Medulla oblongata (tissue), 1 donor: ENCODE measurements at regions not wholly inside any gene's neighbourhood (a gene's known extent, or its start where the extent isn't known, plus 50 kb on each side); places are given as distances from the start of the nearest gene placed in this dataset.
"Not testable (repeated sequence)": the region's sequence is repeated elsewhere in the genome, so short reads cannot be mapped to it uniquely, and the experiment has no call there.

Experiments used
- DNase-seq: peaks from one replicate; pipeline ENCODE4 v3.0.0-alpha.2; 2015; ENCODE audit errors: extremely low spot score

DNA sequence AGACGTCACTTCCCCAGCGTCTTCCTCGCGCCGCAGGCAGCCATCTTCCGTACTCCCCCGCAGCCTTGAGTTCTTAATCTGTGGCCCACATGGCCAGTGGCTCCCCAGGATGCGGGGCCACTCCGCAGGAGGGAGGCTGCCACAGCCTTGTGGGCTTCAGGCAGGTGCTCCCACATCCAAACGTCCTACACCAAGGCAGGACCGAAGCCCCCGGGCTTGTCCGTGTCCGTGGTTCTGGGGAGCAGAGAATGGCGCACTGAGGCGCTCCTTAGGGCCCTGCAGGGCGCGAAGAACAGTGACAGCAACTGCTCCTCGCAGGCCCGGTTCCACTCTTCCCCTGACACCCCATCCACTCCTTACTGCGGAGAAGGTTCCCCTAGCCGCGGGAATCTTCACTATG lies 755.8 kb downstream of the PRIM2 start:
- DNase-seq = no peak

DNA sequence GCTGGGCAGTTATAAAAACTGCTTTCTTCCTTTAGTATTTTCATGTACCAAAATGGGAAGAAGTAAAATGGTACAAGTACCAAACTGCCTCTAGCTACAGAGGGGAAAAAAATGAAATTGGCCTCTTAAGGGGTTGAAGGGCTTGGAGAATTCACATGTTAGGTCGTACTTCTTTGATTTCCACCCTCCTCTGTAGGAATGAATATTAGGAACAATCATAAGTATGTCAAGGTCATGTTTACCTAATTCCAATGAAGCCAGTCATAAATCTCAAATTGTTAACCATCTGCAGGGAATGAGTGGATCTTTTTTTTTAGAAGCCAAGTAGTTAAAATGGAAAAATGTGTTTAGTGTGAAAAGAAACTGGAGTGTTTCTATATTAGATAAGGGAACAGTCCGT lies 772.6 kb downstream of the PRIM2 start:
- not testable (repeated sequence) for DNase-seq

DNA sequence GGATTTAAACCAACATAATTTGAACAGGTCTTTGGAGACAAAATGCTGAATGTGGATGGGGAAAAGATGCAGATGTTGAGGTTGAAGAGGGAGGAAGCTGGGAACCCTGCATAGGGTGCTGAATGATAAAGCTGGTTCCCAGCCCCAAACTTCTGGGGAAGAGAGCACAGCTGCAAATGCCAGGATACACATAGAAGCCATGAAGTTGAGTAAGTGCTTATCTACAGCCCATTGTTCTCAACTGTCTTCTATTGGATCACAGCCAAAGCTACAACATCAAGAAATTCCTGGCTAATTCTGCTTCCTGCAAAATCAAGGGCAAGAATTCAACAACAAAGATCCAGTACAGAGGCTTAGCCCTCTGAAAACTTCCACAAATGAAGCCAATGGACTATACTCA lies 779.8 kb downstream of the PRIM2 start:
- DNase-seq = not testable (repeated sequence)

DNA sequence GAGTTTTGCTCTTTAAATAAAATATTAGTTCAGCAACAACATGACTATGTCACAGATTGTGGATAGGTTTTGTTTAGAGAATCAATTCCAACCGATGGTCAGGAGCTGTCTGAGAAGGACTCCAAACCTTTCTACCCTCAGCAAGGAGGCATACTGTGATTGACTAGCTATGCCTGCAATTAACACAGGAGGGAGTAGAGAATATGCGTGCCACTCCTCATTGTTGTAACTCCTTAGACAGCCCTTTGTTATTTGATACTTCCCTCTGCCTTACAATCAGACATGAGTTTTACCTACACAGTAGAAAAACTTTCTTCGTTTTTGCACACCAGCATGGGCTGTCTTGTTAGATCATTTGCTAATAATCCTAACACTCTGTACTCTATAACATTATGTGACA lies 796.5 kb downstream of the PRIM2 start:
- DNase-seq = no peak

DNA sequence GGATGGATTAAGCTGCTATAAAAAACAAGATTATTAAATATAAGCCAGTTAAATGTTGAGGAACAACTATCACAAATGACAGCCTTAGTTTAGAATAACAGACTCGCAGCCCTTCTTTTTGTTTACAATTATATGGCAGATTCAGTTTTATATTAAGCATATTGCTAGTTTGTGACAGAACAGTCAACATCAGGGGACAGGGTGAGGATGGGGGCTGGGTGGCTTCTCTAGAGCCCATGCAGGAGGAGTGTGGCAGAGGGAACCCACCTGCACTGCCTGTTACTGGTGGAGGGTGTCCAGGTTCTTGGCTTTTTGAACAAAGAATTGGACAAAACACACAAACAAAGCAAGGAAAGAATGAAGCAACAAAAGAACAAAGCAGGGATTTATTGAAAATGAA lies 799.7 kb downstream of the PRIM2 start:
- DNase-seq = not testable (repeated sequence)

DNA sequence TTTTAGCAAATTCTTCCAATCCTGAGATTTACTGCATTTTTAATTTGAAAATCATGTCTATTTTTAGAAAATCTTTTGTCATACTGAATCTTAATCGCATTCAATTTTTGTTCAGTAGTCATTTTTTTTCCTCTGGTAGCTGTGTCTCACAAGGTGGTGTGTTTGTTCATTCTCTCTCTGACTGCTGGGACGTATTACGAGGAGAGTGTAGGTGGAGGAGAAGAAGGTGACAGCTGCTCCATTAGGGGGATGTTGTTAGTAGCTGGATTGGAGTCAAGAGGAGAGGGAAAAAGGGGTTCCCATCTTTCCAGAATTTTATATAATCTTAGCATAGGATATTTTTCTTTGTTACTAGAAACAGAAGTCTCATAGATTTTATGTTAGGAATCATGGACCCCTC lies 804.2 kb downstream of the PRIM2 start:
- not testable (repeated sequence) for DNase-seq

DNA sequence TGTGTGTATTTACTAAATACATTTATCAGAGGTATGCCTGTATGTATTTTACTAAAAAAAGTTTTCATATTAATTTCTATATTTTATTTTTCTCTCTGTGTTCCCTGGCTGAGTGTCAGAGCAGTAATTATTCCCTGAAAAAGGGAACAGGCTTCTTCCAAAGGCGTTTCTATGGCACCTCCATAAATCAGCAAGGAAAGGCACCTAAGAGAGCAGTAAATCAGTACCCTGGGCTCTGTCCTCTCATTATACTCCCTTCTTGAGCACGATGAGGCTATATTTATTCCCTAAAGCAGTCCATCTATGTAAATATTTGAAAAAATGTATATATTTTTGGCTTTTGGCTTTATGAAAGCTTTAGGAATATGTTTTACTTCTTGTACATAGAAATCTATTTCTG lies 806.3 kb downstream of the PRIM2 start:
- not testable (repeated sequence) for DNase-seq

DNA sequence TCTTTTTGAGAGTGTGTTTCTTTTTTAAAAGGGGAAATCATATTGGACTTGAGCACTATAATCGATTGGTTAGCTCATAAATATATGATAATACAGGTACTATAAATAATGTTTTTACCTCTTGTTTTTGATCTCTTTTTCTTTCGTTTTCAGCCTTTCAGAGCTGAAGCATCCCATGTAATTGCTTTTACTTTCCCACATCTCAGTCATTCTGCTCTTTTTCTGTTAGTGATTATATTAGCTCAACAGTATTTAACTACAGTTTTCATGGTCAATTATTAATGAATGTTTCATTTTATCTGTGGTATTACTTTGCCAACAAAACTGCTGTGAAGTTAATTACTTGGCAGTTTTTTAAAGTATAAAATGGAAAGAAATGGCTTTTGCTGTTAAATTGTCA lies 811.1 kb downstream of the PRIM2 start:
- DNase-seq = not testable (repeated sequence)

DNA sequence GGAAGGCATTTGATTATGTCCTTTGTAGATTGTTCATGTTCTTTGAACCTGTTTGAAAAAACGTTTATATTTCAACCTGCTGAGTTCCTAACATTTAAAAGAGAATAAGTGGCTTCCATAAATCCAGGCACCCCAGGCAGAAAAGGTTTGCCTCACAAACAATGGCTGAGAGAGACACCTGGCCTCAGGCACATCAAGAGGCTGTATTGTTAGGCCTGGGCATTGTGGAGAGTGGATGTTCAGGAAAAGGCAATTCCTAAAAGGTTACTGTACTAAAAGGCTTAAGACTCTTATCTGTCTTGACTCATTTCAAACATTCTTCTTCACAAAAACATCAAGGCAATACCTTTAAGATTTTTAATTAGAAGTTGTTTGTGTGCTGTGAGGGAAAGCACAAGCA lies 811.7 kb downstream of the PRIM2 start:
- not testable (repeated sequence) for DNase-seq

DNA sequence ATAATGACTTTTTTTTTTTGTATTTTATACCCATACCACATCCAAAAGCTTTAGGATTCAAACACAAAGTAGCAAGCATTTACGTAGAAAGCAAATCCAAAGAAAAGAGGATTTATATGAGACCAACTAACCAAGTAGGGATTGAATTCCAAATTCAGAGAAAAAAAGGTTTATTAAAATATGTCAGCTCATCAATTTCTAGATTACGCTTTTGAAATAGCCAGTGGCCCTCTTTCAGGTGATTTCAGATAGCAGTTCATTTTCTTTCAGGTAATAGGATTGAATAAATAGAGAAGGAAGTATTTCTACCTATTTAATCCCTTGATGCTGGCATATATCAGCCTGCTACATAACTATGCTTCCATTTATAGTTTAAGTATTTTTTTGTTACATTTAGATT lies 822.3 kb downstream of the PRIM2 start:
- not testable (repeated sequence) for DNase-seq

DNA sequence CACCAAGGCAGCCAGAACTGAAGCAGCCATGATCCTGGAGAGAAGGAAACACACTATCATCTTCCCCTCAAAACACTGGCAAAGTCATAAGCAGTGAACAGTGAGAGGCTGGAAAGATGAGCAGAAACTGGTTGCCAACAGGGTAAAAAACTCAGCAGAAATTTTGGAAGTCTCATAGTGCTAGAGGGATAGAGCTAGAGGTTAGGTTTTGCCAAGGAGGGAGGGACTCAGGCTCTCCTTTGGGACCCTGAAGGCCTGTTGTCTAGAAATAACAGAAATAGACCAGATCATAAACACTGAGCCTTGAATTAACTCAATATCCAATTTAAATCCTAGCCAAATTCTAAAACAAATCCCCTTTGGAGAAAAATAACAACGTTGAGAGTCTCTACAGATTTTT lies 853.6 kb downstream of the PRIM2 start:
- not testable (repeated sequence) for DNase-seq

DNA sequence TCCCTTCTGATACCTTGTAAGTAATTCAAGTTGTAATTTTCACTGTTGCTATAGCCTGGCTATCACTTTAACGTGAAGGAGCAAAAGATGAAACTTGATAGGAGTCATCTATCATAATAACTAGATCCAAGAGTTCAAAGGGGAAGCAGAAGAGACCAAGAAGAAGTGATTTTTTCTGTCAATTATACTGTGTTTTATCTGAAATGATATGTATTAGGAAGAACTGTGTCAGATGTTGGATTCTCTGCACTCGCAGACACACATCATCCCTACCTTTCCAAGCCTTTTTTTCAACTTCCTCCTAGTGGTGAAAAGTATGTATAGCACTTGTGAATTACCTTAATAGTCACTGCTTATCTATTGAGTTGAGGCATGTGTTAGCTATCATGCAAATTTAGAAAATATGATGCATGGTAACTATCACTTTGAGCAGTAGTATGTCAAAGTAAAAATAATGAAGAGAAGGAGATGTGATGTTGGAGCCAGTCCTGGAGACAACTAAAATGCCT lies 864.2 kb downstream of the PRIM2 start:
- not testable (repeated sequence) for DNase-seq

DNA sequence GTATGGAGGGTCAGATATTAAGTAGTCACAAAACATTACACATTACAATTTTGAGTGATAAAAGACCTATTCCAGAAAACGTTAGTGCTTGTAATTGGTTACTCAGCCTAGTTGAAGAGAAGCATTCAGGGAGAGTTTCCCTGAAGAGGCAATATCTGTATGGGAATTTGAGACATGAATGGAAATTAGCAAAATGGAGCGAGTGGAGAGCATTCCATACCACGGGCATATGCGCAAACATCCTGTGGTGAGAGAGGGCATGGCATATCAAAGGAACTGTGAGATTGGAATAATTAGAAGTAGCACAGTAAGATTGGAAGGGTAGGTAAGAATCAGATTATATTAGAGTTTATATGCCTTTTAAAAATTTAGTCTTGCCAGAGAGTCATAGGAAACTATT lies 867.9 kb downstream of the PRIM2 start:
- not testable (repeated sequence) for DNase-seq

DNA sequence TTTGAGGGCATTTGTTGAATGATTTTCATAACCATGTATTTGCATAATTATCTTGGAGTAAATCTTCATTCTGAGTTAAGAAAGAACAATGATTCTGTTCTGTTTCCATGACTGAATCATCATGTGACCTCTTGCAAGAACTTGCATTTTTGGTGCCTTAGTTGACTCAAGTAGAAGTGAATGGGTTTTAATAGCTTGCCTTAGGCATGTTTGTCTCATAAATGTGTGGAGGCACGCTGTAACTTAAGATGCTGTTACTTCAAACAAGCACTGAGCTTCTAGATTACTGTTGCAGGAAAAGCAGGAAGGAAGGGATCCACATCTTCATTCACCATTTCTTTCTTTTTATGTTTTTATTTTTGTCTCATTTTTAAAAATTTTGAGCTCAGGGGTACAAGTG lies 875.8 kb downstream of the PRIM2 start:
- not testable (repeated sequence) for DNase-seq

DNA sequence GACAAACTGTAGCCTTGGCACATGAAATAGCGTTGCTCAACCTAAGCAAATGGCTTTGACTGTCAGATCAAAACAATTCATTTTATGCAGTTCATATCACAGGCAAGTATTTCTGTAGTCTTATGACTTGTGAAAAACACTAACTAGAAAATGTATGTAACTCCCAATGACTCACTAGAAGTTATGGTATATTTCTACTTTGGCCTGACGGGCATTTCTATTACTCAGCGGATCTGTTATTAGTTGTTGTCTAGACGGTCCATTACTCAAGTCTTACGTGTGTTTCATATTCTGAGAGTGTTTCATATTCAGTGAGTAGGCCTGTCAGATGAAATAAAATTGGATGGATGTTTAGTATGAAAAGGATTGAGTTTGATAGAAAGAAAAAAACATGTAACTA lies 880.9 kb downstream of the PRIM2 start:
- DNase-seq = no peak

DNA sequence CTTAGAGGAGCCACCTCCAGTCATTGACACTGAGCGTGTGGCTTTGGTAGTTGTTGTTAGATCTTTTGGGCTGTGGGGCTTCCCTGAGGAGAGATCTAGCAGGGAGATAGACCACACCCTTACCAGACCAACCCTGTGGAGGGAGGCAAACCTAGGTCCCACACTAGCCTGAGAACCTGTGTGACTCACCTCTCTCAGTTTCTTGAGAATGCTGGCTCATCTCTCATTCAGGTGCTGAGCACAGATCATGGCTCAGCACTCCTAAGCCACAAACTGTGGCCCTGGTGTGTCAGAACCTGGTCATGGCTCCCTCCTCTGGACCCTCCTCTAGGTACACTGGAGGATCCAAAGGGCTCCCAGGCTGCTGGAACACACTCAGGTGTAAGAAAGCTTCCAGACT lies 919.7 kb downstream of the PRIM2 start:
- not testable (repeated sequence) for DNase-seq

DNA sequence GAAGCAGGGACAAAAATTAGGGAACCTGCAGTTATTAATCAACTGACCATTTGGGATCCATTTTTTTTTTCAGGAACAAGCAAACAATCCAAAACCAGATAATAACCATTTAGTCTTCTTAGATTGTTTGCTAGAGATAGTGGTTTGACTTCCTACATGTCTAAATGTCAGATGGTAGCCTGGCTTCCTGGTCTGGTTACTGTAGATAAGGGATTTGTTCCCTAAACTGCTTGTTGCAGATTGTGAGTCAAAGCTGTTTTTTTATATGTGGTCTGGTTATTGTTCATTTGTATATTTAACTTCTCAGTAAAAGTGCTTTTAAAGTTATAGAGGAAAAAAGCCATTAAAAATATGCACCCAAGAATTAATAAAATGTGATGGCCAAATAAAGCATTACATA lies 921.0 kb downstream of the PRIM2 start:
- DNase-seq = not testable (repeated sequence)

DNA sequence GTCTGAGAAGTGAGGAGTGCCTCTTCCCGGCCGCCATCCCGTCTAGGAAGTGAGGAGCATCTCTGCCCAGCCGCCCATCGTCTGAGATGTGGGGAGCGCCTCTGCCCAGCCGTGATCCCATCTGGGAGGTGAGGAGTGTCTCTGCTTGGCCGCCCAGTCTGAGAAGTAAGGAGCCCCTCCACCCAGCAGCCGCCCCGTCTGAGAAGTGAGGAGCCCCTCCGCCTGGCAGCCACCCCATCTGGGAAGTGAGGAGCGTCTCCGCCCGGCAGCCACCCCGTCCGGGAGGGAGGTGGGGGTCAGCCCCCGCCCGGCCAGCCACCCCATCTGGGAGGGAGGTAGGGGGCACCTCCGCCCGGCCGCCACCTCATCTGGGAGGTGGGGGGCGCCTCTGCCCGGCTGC lies 940.2 kb downstream of the PRIM2 start:
- DNase-seq = not testable (repeated sequence)

DNA sequence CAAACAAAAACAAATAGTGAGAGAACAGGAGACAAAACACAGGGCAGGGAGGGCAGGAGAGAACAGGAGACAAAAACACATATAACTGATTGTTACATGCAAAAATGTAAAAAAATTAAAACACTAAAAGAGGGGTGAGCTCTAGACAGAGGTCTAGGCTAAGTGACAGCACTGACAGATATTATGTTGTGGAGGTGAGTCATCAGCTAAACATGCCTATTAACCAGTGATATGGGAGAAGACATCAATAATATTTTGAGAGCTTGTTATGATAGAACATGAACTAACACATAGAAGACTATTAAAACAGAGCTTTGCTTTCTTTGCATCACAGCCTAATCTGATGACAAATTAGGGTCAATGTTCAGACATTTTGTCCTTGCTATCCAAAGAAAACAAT lies 972.7 kb downstream of the PRIM2 start:
- DNase-seq = no peak

DNA sequence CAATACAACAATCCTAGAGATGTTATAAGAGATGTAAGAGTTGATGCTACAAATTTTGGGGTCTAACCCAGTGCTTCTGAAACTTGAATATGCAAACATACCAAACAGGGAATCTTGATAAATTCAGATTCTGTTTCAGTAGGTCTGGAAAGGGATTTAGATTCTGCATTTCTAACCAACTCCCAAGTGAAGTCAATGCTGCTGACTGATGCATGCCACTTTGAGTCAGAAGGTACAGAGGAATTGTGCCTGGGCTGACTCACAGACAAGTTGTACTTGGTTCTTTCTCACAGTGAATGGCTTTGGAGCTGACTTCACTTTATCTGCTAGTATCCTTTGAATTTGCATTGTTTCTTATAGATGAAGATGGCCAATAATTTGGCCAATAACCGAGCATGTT lies 973.9 kb downstream of the PRIM2 start:
- DNase-seq = not testable (repeated sequence)

DNA sequence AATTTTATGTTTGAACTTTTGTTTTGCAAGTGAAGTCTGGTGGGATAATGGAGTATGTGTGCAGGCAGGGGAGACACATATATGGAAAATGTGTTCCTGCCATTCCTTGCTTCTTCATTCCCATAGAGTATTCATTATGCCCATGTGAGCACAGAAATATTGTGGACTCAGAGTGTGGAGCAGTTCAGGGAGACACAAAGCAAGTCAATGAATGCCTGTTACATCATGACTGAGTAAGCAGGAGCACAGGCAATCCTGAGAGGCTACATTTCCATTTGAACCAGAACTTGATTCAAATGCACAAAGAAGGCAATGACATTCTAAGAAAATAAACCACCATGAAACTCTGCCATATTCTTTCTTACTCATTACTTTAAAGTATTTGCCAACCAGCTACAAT lies 990.5 kb downstream of the PRIM2 start:
- not testable (repeated sequence) for DNase-seq

DNA sequence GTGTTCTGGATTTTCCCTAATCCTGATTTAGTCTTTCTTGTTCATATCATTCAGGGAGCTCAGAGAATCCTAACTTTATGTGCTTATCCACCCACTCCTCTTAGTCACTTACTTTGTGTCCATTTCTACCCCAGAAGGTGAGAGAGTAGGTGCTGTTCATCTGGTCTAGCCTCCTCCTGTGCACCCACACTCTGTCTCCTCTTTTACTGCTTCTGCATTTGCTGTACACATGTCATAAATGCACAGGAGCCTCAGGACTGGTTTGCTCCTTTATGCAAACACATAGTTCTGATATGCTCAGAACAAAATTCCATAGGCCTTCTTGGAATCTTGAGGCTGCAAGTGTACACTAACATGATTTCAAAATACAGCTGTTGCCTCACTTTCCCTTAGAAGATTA lies 1014.7 kb downstream of the PRIM2 start:
- not testable (repeated sequence) for DNase-seq

DNA sequence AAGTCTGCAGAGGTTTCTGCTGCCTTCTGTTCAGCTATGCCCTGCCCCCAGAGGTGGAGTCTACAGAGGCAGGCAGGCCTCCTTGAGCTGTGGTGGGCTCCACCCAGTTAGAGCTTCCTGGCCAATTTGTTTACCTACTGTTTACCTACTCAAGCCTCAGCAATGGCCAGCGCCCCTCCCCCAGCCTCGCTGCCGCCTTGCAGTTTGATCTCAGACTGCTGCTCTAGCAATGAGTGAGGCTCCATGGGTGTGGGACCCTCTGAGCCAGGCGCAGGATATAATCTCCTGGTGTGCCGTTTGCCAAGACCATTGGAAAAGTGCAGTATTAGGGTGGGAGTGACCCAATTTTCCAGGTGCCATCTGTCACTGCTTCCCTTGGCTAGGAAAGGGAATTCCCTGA lies 1024.9 kb downstream of the PRIM2 start:
- not testable (repeated sequence) for DNase-seq

DNA sequence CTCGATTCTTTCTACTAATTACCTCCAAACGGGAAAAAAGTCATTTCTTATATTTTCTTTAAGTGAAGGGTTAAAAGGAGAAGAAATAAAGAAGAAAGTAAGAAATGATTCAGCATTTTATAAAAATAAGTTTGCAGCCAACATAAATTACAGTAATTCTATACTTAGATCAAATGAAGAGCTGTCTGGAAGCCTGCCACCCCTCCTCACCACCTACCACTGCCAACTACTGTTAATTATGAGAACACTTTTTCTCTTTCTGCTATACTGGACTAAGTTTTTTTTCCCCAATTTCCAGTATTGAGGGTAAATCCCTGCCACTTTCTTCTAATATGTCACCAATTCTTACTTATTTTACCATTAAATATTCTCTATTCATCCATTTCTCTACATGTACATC lies 1030.1 kb downstream of the PRIM2 start:
- DNase-seq = not testable (repeated sequence)
